ENCODE measurements at regions not wholly inside any gene's neighbourhood (a gene's known extent, or its start where the extent isn't known, plus 50 kb on each side); places are given as distances from the start of the nearest gene placed in this dataset.

DNA sequence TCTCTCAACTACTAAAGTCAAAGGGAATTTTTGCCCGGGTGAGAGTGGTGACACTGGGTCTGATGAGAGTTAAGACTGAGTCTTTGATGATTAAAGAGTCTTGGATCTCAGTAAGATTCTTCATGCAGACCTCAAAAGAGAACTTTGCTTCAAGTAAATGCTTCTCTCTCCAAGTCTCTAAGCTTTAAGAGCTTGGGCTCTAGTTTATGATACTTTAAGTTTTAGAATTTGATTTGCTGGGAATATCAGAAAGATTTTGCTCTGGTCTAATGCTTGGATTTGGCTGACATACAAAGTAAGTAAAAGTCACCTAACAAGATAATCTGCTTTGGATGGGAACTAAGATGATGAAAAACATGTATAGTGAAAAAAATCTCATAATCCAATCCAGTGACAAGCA is 566.3 kb downstream of the MAT2B start:
- no peak for DNase-seq (ENCODE audit: low read depth)
- no peak overlapping the region for H3K4me3 ChIP-seq (ENCODE audit: low read depth, low read length)
- TF ChIP-seq, protein P1, sequence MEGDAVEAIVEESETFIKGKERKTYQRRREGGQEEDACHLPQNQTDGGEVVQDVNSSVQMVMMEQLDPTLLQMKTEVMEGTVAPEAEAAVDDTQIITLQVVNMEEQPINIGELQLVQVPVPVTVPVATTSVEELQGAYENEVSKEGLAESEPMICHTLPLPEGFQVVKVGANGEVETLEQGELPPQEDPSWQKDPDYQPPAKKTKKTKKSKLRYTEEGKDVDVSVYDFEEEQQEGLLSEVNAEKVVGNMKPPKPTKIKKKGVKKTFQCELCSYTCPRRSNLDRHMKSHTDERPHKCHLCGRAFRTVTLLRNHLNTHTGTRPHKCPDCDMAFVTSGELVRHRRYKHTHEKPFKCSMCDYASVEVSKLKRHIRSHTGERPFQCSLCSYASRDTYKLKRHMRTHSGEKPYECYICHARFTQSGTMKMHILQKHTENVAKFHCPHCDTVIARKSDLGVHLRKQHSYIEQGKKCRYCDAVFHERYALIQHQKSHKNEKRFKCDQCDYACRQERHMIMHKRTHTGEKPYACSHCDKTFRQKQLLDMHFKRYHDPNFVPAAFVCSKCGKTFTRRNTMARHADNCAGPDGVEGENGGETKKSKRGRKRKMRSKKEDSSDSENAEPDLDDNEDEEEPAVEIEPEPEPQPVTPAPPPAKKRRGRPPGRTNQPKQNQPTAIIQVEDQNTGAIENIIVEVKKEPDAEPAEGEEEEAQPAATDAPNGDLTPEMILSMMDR (IDR thresholded peaks at IDR 0.05; ENCODE audit: low read depth, low read length, missing control alignments): no peak

DNA sequence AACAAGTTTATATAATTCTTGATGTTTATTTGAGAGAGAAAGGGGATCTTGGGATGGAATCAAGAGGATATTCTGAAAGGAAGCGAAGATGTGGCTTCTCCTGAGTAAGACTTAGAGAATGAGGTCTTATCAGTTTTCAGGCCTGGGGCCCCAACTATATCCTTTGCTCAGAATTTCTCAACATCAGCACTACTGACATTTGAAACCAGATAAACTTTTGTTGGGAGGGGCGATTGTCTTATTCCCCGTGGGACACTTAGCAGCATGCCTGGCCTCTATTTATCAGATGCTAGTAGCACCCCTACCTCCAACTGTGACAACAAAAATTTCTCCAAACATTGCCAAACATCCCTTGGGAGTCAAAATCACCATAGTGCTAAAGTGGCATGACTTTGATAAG is 567.7 kb downstream of the MAT2B start:
- no peak for DNase-seq (ENCODE audit: low read depth)
- TF ChIP-seq, protein P1 (IDR thresholded peaks at IDR 0.05; ENCODE audit: low read depth, low read length, missing control alignments): no peak
- no peak overlapping the region for H3K4me3 ChIP-seq (ENCODE audit: low read depth, low read length)

DNA sequence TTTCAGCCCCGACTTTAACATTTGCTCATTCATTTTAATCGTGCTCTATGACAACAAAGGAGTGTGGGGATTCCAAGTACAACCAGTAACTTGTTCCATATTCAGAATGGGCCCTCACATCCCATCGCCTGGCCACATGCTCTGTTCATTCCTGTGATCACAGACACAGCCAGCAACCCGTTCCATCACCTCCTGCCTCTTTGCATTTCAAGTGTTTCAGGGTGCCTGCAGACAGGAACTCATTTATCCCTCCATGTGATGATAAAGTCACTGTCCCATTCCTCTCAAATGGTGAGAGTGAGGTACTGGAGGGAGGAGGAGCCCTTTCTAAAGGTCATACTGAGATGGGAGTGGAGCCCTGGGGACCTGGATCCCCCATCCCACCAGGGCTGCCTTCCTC is 571.1 kb downstream of the MAT2B start:
- H3K4me3 ChIP-seq (ENCODE audit: low read depth, low read length): no peak overlapping the region
- DNase-seq (ENCODE audit: low read depth): no peak
- TF ChIP-seq, protein P1 (IDR thresholded peaks at IDR 0.05; ENCODE audit: low read depth, low read length, missing control alignments): no peak

DNA sequence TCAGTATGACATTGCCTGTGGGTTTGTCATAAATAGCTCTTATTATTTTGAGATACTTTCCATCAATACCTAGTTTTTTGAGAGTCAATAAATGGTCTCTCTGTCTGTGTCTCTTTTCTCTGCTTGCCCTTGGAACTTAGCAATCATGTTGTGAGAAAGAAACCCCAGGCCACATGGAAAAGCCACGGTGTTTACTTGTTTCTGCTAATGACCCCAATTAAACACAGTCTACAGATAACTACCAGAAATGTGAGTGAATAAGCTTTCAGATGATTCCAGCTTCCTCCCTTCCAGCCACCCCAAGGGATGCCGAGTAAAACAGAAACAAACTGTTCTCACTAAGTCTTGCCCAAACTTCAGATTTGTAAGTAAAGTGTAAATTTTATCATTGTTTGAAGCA is 584.9 kb downstream of the MAT2B start:
- H3K4me3 ChIP-seq (ENCODE audit: low read depth, low read length): no peak overlapping the region
- TF ChIP-seq, protein P1 (IDR thresholded peaks at IDR 0.05; ENCODE audit: low read depth, low read length, missing control alignments): no peak
- no peak for DNase-seq (ENCODE audit: low read depth)

DNA sequence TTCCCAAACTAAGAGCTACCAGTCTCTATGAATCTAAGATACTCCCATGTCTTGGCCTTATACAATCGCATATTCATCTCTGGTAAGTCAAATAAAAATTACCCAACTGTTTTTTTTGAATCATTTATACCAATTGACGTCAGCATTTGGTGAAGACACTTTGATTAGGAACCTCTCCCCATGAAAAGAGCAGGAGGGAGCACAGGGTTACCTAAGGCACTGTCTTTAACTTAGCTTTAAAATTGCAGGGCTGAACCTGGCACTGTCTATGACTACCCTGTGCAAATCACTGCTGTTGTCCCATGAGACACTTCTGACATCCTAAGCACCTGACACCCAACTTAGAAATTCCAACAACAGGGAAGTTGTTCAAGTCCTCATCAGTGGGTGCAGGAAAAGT is 586.4 kb downstream of the MAT2B start:
- H3K4me3 ChIP-seq (ENCODE audit: low read depth, low read length): no peak overlapping the region
- no peak for DNase-seq (ENCODE audit: low read depth)
- TF ChIP-seq, protein P1 (IDR thresholded peaks at IDR 0.05; ENCODE audit: low read depth, low read length, missing control alignments): no peak

DNA sequence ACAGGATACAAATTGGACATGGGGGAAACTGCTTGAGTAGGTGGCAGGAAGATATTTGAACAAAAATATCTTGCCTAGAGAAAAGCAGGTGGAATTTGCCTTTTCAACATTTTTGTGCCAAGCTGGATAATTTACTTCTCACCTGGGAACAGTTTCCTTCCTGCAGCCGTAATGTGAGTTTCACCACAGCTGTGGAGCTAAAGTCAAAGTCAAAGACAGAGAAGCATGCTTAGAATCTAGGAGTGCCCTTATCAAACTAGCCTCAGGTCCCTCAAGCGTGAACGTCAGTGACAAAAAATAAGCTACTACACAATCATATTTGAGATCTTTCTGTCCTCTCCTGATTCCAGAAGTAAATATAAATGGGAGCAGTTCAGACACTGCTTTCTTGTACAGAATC is 588.9 kb downstream of the MAT2B start:
- TF ChIP-seq, protein P1 (IDR thresholded peaks at IDR 0.05; ENCODE audit: low read depth, low read length, missing control alignments): no peak
- DNase-seq (ENCODE audit: low read depth): no peak
- H3K4me3 ChIP-seq (ENCODE audit: low read depth, low read length): no peak overlapping the region

DNA sequence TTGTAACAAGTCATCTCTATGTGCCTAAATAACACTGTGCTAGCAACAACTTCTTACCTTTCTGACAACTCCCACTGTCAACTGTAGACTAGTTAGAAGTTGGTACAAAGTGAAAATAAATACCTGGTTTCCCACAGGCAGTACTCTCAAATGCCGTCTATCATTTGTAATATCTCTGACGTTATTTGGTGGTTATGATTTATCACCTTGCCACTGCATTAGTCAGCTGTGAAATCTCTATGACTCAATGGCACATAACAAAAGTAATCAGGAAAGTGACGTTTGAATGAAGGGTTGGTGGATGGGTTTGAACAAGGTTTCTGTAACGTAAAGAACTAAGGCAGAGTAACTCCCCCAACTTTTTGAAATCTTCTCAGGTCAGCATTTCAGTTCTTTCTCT is 592.3 kb downstream of the MAT2B start:
- DNase-seq (ENCODE audit: low read depth): no peak
- no peak overlapping the region for H3K4me3 ChIP-seq (ENCODE audit: low read depth, low read length)
- TF ChIP-seq, protein P1 (IDR thresholded peaks at IDR 0.05; ENCODE audit: low read depth, low read length, missing control alignments): no peak

Data from GM12864 (cell line).